Kidney (tissue), 13 donors: ENCODE measurements at regions not wholly inside any gene's neighbourhood (a gene's known extent, or its start where the extent isn't known, plus 50 kb on each side); places are given as distances from the start of the nearest gene placed in this dataset.

ENCODE experiments used
- DNase-seq, 5 donors: peaks; one replicate each; pipeline ENCODE4 v3.0.0-alpha.2; 2013 to 2020
- FAIRE-seq: peaks from 2 replicates; lab custom pipeline; 2012; peaks lifted over from hg19 to GRCh38; lab: Jason Lieb, UNC
- H3K27ac ChIP-seq, 2 donors: one replicate each; pipeline ENCODE4 v1.7.0; 2013; ENCODE audit warnings: low read depth in 2 of 2, low read length in 2 of 2, inconsistent platforms in 1 of 2
- H3K27me3 ChIP-seq: one replicate; pipeline ENCODE4 v1.7.1; 2013; ENCODE audit warnings: low read length, inconsistent platforms; ENCODE audit not compliant: control insufficient read depth, insufficient read depth
- H3K36me3 ChIP-seq, 3 donors: one replicate each; pipeline versions ENCODE4 v1.7.0 to v1.7.1; 2013; ENCODE audit warnings: low read length in 3 of 3, control low read depth in 1 of 3, inconsistent platforms in 1 of 3; ENCODE audit not compliant: insufficient read depth in 3 of 3, control insufficient read depth in 2 of 3
- H3K4me1 ChIP-seq, 3 donors: one replicate each; pipeline versions ENCODE4 v1.7.0 to v1.7.1; 2013; ENCODE audit warnings: low read length in 3 of 3, inconsistent platforms in 1 of 3, low read depth in 1 of 3; ENCODE audit not compliant: control insufficient read depth in 2 of 3, insufficient read depth in 2 of 3
- H3K4me3 ChIP-seq, 3 donors: one replicate each; pipeline versions ENCODE4 v1.7.0 to v1.8.1; 2013; ENCODE audit warnings: low read length in 3 of 3, control low read depth in 1 of 3, inconsistent platforms in 1 of 3
- H3K9ac ChIP-seq, 3 donors: one replicate each; pipeline versions ENCODE4 v1.7.0 to v1.7.1; 2013; ENCODE audit warnings: low read length in 3 of 3, control low read depth in 1 of 3, inconsistent platforms in 1 of 3
- H3K9me3 ChIP-seq, 3 donors: one replicate each; pipeline versions ENCODE4 v1.7.0 to v1.7.1; 2013; ENCODE audit warnings: low read length in 3 of 3, control low read depth in 1 of 3, inconsistent platforms in 1 of 3; ENCODE audit not compliant: control insufficient read depth in 2 of 3, insufficient read depth in 1 of 3
- intact Hi-C: fragments of 100-400 bp; cut with DNase I; formaldehyde crosslinking; loops from one replicate; pipeline ENCODE4 v1.11.1; 2022
- TF ChIP-seq, protein P1 (sequence below): IDR thresholded peaks from 3 replicates; pipeline ENCODE4 v1.5.1; 2012; ENCODE audit warnings: mild to moderate bottlenecking, moderate library complexity, borderline replicate concordance; ENCODE audit not compliant: insufficient read depth; ENCODE audit errors: extremely low read depth
- donor health status: control.
- donor health status: control.
- donor health status: control.
- donor health status: control.
- donor health status: control.
- donor health status: DM: yes; HTN: yes; CAD: no.
- donor health status: Normal renal cell carcinoma (clear cell type).

DNA sequence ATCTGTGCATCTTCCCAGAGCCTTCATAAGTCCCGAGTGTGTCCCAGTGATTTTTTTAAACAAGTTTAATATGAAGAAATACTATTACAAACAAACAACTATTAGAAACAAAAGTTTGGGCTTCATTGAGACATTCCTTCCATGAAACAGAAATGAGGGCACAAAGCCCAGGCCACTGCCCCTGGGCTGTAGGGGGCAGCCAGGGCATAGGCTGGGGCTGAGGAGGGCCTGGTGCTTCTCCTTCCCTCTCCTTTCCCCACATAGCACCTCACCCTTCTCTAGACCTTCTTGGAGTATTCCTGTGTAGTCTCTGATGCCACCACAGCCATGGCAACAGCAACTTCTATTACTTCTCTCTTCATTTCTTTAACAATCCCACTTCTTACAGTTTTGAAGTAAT, 348.2 kb downstream of the IRX2 start:
- no peak for DNase-seq
- Histone ChIP-seq H3K4me1 (no peaks in the 10 kb centered on the region), H3K9me3 (no peaks in the 10 kb centered on the region), H3K27ac (no peak overlapping the region), H3K9ac (no peak overlapping the region), H3K27me3 (no peaks in the 10 kb centered on the region), H3K4me3 (no peak overlapping the region), H3K36me3 (no peaks in the 10 kb centered on the region)
- FAIRE-seq = no peak
- intact Hi-C loops = no loop called here
- TF ChIP-seq, protein P1, sequence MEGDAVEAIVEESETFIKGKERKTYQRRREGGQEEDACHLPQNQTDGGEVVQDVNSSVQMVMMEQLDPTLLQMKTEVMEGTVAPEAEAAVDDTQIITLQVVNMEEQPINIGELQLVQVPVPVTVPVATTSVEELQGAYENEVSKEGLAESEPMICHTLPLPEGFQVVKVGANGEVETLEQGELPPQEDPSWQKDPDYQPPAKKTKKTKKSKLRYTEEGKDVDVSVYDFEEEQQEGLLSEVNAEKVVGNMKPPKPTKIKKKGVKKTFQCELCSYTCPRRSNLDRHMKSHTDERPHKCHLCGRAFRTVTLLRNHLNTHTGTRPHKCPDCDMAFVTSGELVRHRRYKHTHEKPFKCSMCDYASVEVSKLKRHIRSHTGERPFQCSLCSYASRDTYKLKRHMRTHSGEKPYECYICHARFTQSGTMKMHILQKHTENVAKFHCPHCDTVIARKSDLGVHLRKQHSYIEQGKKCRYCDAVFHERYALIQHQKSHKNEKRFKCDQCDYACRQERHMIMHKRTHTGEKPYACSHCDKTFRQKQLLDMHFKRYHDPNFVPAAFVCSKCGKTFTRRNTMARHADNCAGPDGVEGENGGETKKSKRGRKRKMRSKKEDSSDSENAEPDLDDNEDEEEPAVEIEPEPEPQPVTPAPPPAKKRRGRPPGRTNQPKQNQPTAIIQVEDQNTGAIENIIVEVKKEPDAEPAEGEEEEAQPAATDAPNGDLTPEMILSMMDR = no peak

DNA sequence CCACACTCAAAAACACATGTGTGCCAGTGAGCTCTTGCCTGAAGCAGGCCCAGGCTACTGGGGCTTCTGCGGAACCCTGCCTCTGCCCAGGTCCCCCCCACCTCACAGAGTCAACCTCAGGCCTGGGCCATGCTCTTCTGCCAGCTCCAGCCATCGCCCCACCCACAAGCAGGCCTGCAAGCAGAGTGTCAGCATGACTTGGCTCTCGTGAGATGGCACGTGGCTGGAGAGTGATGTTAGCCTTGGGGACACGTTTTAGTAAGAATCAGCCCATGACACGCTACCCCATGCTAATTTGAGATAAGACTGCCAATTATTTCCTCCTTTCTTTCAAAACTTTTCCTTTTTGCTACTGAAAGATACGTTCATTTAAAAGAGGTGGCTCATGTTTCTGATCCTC, 351.7 kb downstream of the IRX2 start:
- H3K9ac ChIP-seq = no peak overlapping the region
- FAIRE-seq (no peak), DNase-seq (no peak)
- no peaks in the 10 kb centered on the region for H3K9me3 ChIP-seq
- no peaks in the 10 kb centered on the region for H3K4me1 ChIP-seq
- no peak overlapping the region for H3K27ac ChIP-seq
- TF ChIP-seq, protein P1 = no peak
- H3K36me3 ChIP-seq = no peaks in the 10 kb centered on the region
- intact Hi-C loops = no loop called here
- H3K4me3 ChIP-seq = no peak overlapping the region
- H3K27me3 ChIP-seq = no peaks in the 10 kb centered on the region

DNA sequence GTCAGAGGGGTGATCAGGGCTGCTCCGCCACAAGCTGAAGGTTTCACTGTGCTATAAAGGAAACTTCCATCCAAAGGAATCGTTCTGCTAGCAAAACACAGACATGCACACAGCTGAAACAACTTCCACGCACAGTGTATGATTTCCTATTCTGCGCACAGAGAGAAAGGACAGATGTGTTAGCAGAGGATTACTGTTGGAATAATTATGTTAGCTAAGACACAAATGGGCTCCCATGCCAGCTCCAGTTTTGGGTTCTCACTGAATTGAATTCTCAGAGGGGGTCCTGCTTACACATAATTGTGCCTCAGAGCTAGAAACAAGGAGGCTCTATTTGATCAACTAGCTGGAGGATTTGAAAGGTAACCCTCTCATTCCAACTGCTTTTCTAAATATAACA, 352.4 kb downstream of the IRX2 start:
- no peak for FAIRE-seq
- H3K36me3 ChIP-seq = no peaks in the 10 kb centered on the region
- no peaks in the 10 kb centered on the region for H3K27me3 ChIP-seq
- H3K4me1 ChIP-seq = no peaks in the 10 kb centered on the region
- TF ChIP-seq, protein P1 = no peak
- H3K9me3 ChIP-seq = no peaks in the 10 kb centered on the region
- H3K27ac ChIP-seq = no peak overlapping the region
- no peak overlapping the region for H3K9ac ChIP-seq
- no peak for DNase-seq
- intact Hi-C loops = no loop called here
- no peak overlapping the region for H3K4me3 ChIP-seq

DNA sequence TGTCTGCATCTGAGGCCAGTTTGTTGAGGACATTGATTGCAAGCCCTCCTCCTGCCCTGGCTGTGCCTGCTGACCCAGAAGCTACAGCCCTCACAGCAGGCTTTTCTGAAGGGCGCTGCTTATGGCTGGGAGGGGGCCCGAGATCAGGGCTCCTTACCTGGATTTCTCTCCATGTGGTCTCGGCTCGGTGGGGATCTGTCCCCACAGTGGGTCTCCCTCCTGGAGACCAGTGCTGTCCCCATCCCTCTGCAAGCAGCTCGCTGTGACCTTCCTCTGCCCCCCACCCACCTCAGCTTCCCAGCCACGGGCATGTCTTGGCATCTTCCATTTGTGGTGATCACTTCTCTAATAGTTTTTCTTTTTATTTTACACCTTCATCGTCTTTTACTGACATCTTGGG, 357.9 kb downstream of the IRX2 start:
- Histone ChIP-seq H3K36me3 (no peaks in the 10 kb centered on the region), H3K4me3 (no peak overlapping the region), H3K9me3 (no peaks in the 10 kb centered on the region), H3K27ac (no peak overlapping the region), H3K9ac (no peak overlapping the region), H3K4me1 (no peaks in the 10 kb centered on the region), H3K27me3 (no peaks in the 10 kb centered on the region)
- TF ChIP-seq, protein P1 = no peak
- intact Hi-C loops = no loop called here
- no peak for DNase-seq
- no peak for FAIRE-seq
